Ascending aorta (tissue), 2 donors: ENCODE measurements at regions not wholly inside any gene's neighbourhood (a gene's known extent, or its start where the extent isn't known, plus 50 kb on each side); places are given as distances from the start of the nearest gene placed in this dataset.

Experiments used
- DNase-seq, 2 donors: peaks; one replicate each; pipeline ENCODE4 v3.0.0-alpha.2; 2019; ENCODE audit warnings: low spot score in 2 of 2
- H3K27ac ChIP-seq, 2 donors: fragments of 200-600 bp; sonication (generic); one replicate each; pipeline ENCODE4 v1.5.1; 2016 to 2017; ENCODE audit warnings: mild to moderate bottlenecking in 1 of 2
- H3K27me3 ChIP-seq: fragments of 200-600 bp; sonication (generic); one replicate; pipeline ENCODE4 v1.5.1; 2017
- H3K36me3 ChIP-seq, 2 donors: fragments of 200-600 bp; sonication (generic); one replicate each; pipeline ENCODE4 v1.5.1; 2016
- H3K4me1 ChIP-seq, 2 donors: fragments of 200-600 bp; sonication (generic); one replicate each; pipeline ENCODE4 v1.5.1; 2016 to 2017; ENCODE audit warnings: mild to moderate bottlenecking in 1 of 2
- H3K4me3 ChIP-seq, 2 donors: fragments of 200-600 bp; sonication (generic); one replicate each; pipeline ENCODE4 v1.5.1; 2016 to 2017; ENCODE audit warnings: mild to moderate bottlenecking in 1 of 2
- H3K9me3 ChIP-seq, 2 donors: fragments of 200-600 bp; sonication (generic); one replicate each; pipeline ENCODE4 v1.5.1; 2016
- intact Hi-C: fragments of 100-400 bp; cut with DNase I; formaldehyde crosslinking; loops from one replicate; pipeline ENCODE4 v1.15.1; 2023
- TF ChIP-seq, protein P1 (sequence below), 3 experiments: fragments of 200-600 bp in 2 of 3; fragments of 450-650 bp in 1 of 3; sonication (generic) in 2 of 3; IDR thresholded peaks; one replicate each; pipeline ENCODE4 v1.5.1; 2016 to 2019; ENCODE audit warnings: antibody characterized with exemption in 3 of 3, mild to moderate bottlenecking in 1 of 3, moderate library complexity in 1 of 3

DNA sequence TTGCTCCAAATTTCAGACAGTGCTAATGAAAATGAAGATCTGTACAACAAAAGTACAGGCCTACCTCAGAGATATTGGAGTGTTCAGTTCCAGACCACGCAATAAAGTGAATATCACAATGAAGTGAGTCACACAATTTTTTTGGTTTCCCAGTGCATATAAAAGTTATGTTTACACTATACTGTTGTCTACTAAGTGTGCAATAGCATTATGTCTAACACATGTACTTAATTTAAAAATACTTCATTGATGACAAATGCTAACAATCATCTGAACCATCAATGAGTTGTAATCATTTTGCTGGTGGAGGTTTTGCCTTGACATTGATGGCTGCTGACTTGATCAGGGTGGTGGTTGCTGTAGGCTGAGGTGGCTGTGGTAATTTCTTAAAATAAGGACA, 60.6 kb upstream of the E2F8 start:
- TF ChIP-seq, protein P1, sequence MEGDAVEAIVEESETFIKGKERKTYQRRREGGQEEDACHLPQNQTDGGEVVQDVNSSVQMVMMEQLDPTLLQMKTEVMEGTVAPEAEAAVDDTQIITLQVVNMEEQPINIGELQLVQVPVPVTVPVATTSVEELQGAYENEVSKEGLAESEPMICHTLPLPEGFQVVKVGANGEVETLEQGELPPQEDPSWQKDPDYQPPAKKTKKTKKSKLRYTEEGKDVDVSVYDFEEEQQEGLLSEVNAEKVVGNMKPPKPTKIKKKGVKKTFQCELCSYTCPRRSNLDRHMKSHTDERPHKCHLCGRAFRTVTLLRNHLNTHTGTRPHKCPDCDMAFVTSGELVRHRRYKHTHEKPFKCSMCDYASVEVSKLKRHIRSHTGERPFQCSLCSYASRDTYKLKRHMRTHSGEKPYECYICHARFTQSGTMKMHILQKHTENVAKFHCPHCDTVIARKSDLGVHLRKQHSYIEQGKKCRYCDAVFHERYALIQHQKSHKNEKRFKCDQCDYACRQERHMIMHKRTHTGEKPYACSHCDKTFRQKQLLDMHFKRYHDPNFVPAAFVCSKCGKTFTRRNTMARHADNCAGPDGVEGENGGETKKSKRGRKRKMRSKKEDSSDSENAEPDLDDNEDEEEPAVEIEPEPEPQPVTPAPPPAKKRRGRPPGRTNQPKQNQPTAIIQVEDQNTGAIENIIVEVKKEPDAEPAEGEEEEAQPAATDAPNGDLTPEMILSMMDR (IDR thresholded peaks at IDR 0.05), result no peak
- Histone ChIP-seq H3K27ac (no peak overlapping the region), H3K36me3 (no peaks in the 10 kb centered on the region), H3K4me3 (no peak overlapping the region), H3K4me1 (no peaks in the 10 kb centered on the region), H3K27me3 (no peaks in the 10 kb centered on the region), H3K9me3 (no peaks in the 10 kb centered on the region)
- DNase-seq, result no peak
- intact Hi-C loops, result no loop called here

DNA sequence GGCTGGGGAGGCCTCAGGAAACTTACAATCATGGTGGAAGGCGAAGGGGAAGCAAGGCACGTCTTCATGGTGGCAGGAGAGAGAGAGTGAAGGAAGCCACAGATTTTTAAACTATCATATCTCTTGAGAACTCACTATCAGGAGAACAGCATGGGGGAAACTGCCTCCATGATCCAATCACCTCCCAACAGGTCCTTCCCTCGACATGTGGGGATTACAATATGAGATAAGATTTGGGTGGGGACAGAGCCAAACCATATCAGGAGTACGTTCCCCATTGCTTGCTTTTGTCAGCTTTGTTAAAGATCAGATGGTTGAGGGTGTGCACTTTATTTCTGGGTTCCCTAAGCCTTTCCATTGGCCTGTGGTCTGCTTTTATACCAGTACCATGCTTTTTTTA, 53.7 kb upstream of the E2F8 start:
- intact Hi-C loops, result no loop called here

DNA sequence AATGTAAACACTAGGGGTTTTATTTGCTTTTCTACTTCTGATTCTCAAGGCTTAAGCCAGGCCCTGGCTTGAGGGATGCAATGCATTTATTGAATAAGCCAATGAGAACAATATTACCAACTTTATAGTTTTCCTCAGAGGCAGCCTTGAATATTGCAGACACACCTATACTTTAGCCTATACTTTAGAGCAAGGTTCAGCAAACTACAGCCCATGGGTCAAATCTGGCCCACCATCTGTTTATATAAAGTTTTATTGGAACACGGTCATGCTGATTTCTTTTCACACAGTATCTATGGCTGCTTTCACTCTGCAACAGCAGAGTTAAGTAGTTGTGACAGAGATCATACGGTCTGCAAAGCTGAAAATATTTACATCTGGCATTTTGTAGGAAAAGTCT, 50.3 kb upstream of the E2F8 start:
- Histone ChIP-seq H3K9me3 (no peaks in the 10 kb centered on the region), H3K36me3 (no peaks in the 10 kb centered on the region), H3K27me3 (no peaks in the 10 kb centered on the region), H3K4me1 (no peaks in the 10 kb centered on the region), H3K4me3 (no peak overlapping the region), H3K27ac (no peak overlapping the region)
- intact Hi-C loops, result no loop called here
- no peak for DNase-seq
- TF ChIP-seq, protein P1 (IDR thresholded peaks at IDR 0.05), result no peak

More for the DNA sequence above, 53.7 kb upstream of the E2F8 start:
- Histone ChIP-seq H3K9me3 (no peaks in the 10 kb centered on the region), H3K4me3 (no peak overlapping the region), H3K36me3 (no peaks in the 10 kb centered on the region), H3K27ac (no peak overlapping the region), H3K4me1 (no peaks in the 10 kb centered on the region), H3K27me3 (no peaks in the 10 kb centered on the region)
- DNase-seq, result no peak
- TF ChIP-seq, protein P1 (IDR thresholded peaks at IDR 0.05), result no peak
